Mammary epithelial cell (primary cell): ENCODE measurements at regions not wholly inside any gene's neighbourhood (a gene's known extent, or its start where the extent isn't known, plus 50 kb on each side); places are given as distances from the start of the nearest gene placed in this dataset.

ENCODE experiments used
- EZH2 ChIP-seq: IDR thresholded peaks from 2 replicates; pipeline ENCODE4 v1.6.1; 2012; ENCODE audit warnings: low read length, inconsistent platforms, borderline replicate concordance
- TF ChIP-seq, protein P1 (sequence below), 2 donors: IDR thresholded peaks in 1 of 2; conservative IDR thresholded peaks in 1 of 2; 2 replicates each; pipeline ENCODE4 v1.5.1; 2011 to 2012; ENCODE audit warnings: inconsistent platforms in 2 of 2, low read length in 2 of 2, mild to moderate bottlenecking in 2 of 2, control low read depth in 1 of 2, low read depth in 1 of 2; ENCODE audit not compliant: insufficient read depth in 1 of 2; ENCODE audit errors: extremely low read depth in 1 of 2

DNA sequence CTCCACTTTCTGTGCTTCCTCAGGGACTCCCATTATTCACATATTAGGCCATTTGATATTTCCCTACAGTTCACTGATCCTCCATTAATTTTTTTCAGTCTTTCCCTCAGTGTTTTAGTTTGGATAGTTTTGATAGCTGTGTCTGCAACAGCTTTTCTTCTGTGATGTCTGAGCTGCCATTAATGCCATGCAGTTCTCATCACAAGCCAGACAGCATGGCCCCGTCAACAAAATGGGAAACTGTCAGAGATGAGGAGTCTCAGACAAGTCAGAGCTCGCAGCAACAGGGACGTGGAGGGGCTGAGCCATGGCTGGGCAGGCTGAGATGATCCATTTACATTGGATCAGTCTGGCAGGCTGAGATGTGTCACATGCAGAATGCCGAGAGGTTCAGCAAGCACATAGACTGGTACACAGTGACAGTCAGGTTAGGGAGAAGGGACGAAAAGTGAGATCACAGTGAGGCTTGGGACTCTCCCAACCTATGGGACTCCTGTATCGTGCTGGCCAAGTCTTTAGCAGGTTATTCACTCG lies 65.4 kb downstream of the NPS start:
- TF ChIP-seq, protein P1, sequence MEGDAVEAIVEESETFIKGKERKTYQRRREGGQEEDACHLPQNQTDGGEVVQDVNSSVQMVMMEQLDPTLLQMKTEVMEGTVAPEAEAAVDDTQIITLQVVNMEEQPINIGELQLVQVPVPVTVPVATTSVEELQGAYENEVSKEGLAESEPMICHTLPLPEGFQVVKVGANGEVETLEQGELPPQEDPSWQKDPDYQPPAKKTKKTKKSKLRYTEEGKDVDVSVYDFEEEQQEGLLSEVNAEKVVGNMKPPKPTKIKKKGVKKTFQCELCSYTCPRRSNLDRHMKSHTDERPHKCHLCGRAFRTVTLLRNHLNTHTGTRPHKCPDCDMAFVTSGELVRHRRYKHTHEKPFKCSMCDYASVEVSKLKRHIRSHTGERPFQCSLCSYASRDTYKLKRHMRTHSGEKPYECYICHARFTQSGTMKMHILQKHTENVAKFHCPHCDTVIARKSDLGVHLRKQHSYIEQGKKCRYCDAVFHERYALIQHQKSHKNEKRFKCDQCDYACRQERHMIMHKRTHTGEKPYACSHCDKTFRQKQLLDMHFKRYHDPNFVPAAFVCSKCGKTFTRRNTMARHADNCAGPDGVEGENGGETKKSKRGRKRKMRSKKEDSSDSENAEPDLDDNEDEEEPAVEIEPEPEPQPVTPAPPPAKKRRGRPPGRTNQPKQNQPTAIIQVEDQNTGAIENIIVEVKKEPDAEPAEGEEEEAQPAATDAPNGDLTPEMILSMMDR (conservative IDR thresholded peaks at IDR 0.05 in 1 of 2, IDR thresholded peaks at IDR 0.05 in 1 of 2; ENCODE audit: extremely low read depth in 1 of 2, insufficient read depth in 1 of 2, low read depth in 1 of 2, low read length in 2 of 2) = no peak
- TF ChIP-seq EZH2 = no peak
